ENCODE measurements at regions not wholly inside any gene's neighbourhood (a gene's known extent, or its start where the extent isn't known, plus 50 kb on each side); places are given as distances from the start of the nearest gene placed in this dataset.

DNA sequence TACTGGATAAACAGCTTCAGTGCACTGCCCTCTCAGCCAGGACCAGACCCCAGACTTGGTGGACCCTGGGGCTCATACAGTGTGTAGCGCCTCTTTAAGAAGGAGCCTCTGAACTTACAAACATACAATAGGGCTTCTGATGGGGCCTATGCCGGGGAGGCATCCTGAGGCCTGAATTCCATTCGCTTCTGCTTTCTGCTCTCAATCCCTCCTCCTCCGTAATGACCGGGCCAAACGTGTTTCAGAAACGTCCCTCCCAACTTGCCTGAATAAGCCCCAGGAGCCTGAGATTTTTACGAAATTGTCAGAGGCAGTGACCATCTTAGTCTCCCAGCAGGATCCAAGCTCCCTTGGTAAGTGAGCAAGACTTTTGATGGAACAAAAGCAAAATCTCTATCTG lies 128.1 kb upstream of the BOD1 start:
- DNase-seq, result no peak

- DNase-seq, result no peak
These were observed 128.7 kb upstream of the BOD1 start for GRCh38 chr5:173745123-173745522.

- DNase-seq, result no peak
These were observed 129.1 kb upstream of the BOD1 start for GRCh38 chr5:173745557-173745956.

DNA sequence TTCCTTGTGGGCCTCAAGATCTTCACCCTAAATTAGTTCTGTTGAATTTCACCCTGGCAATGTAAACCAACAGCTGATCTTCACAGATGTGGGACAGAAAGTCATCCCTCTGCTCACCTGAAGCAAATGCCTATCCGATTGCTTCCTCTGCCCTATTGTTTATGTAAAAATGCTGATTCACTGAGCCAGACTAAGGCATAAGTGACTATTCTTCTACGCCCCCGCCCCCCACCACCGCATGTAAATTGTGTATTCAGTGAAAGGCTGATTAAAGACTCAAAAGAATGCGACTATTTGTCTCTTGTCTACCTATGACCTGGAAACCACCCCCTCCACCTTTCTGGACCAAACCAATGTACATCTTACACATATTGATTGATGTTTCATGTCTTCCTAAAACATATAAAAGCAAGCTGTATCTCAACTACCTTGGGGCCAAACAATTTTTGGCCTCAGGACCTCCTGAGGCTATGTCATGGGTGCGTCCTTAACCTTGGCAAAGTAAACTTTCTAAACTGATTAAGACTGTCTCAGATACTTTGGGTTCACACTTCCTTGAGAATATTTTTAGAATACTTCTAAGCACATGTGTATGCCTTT lies 129.7 kb upstream of the BOD1 start:
- DNase-seq, result no peak

- DNase-seq, result no peak
These were observed 131.4 kb upstream of the BOD1 start for GRCh38 chr5:173747876-173748275.

DNA sequence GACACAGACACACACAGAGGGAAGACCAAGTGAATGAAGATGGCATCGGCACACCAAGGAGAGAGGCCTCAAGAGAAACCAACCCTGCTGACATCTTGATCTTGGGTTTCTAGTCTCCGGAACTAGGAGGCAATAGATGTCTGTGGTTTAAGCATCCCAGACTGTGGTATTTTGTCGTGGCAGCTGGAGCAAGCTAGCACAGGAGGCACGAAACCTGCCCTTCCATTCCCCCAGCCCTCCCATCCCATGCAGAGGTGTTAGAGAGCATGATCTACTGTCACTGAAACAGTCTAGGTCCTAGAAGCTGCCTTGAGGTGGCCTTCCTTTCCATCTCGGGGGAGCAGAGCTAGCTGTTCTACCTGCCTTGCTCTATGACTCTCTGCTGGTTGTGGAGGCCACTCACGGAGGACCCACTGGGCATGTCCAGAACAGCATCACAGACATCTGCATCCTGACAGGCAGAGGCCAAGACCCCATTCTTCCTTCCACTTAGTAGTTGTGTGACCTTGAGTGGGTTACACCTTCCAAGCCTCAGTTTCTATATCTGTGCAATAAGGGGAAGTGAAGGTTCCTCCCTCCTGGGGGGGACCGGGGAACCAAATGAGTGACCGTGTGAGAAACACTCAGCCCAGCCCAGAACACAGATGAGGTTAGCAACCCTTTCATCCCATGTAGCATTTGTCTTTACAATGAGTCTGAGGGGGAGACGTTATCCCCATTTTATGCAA lies 134.3 kb upstream of the BOD1 start:
- no peak for DNase-seq

DNA sequence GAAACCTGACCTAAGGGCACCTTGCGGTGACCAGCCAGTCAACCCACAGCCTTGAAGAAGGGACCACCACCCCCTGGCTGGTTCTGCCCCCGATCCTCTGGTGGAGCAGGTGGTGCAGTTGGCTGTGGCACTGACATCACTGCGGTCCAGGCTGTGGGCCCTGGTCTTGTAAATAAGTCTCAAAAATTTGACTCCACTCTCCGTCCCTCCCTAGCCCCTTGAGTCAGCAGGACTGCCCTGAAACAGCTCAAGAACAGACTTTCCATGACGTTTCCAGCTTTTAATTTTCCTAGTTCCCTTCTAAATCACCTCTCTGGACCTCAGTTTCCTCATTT lies 134.8 kb upstream of the BOD1 start:
- DNase-seq, result no peak

- no peak for DNase-seq
These were observed 135.5 kb upstream of the CPEB4 start for GRCh38 chr5:173752653-173753052.

DNA sequence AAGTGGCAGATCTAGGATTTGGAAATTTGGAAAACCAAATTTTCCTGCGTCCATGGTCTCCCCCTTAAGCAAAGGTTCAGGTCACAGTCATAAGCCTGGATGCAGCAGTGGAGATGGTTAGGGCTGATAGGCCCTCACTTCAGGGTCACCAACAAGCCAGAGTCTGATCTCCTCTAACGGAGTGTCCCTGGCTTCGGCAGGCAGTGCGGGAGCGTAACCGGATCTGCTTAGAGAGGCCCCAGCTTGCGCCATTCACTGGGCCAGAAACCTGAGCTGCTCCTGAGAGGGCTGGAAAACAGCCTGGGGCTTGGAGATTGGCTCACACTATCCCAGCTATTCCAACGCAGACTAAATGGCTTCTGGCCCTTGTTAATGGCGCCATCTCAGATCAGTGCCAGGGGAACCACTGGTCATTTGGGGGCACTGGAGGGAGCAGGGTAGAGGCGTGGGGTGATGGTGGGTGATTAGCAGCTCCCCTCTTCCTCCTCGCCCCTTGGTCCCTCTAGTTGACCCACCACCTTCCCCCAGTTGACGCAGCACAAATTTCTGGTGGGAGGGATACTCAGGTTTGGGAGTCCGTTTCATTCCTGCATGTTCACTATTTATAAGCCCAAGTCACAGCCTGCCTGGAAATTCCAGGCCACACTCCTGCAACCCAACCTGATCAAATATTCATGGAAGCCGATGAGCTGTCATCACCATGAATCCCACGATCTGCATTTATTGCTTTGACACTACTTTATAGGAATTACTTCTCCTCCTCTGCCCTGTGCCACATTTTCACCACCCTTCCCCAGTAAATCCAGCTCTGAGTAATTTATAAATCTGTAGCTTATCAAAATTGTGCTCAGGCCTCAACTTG lies 134.6 kb upstream of the CPEB4 start:
- DNase-seq, result no peak

DNA sequence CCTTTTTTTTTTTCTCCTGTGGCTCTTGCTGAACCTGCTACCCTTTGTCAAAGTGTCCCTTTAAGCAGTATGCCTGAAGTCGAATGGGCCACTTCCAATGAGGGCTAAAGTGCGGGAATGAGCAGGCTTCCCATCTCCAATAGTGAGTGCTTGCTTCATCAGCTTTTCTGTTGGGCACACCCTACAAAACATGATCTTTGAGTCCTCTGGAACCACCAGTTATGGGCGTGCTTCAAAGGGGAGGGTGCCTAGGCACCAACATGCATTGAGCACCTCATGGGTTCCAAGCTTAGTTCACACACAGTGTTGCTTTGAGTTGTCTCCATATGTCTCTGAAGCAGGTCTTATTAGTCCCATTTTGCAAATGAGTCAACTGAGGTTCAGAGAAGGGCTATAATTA lies 132.8 kb upstream of the CPEB4 start:
- DNase-seq, result no peak

DNA sequence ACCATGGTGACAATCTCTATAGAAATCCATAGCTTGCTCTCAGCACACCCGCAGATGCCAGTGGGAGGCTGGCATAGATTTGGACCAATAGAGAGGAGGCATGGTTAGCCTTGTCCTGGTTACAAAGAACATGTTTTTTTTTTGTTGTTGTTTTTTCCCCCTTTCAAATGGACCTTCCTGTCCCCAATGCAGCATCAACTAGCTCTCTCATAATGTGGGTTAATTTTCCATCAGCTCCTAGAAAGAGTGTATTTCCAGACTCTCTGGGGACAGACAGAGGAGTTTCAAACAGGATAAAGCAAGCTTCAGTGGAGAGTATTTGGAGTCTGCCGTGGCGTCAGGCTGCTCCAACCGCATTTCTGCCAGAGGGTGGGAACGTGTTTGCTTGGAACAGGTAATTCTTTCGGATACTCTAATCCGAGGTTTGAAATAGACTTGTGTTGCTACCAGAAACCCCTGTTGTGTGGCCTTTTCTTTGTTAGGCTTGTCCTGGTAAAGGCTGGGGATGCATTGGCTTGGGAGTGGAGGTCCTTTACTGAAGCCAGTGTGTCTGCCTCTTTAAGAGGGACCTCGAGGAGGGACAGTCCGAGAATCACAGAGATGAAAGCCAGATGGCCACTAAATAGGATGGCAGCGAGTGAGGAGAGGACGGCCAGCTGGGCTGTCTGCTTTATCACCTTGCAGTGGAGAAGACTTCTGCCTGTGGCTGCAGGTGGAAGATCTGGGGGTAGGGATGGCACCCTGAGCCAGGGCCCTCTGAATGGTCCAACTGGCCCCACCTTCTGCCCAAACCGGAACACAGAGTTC lies 130.5 kb upstream of the CPEB4 start:
- DNase-seq, result no peak

DNA sequence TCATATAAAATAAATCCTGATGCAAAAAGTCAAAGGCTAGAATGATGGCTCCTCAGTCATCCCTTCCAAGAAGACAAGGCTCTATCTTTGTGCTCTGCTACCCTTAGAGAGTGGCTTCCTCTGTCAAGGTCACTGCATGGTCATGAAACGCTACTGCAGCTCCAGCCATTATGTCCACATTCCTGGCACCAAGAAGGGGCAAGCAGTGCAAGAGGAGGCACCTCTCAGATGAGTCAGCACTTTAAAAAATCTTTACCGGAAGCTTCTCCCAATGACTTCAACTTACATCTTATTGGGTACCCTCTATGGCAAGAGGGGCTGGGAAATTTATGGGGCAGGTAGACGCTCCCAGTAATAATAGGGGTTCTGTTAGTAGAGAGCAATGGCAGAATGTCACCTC lies 129.5 kb upstream of the CPEB4 start:
- DNase-seq, result no peak

DNA sequence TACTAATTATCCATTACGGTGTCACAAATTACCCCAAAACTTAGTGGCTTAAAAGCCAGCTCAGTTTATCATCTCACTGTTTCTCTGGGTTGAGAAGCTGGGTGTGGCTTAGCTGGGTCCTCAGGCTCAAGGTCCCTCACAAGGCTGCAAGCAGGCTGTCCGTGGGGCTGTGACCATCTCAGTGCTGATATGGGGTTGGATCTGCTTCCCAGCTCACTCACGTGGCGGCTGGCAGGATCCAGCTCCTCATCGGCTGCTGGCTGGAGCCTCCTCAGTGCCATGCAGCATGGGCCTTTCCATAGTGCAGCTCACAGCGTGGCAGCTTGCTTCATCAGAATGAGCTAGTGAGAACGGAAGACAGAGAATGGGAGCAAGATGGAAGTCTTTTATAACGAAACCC lies 128.5 kb upstream of the CPEB4 start:
- no peak for DNase-seq

DNA sequence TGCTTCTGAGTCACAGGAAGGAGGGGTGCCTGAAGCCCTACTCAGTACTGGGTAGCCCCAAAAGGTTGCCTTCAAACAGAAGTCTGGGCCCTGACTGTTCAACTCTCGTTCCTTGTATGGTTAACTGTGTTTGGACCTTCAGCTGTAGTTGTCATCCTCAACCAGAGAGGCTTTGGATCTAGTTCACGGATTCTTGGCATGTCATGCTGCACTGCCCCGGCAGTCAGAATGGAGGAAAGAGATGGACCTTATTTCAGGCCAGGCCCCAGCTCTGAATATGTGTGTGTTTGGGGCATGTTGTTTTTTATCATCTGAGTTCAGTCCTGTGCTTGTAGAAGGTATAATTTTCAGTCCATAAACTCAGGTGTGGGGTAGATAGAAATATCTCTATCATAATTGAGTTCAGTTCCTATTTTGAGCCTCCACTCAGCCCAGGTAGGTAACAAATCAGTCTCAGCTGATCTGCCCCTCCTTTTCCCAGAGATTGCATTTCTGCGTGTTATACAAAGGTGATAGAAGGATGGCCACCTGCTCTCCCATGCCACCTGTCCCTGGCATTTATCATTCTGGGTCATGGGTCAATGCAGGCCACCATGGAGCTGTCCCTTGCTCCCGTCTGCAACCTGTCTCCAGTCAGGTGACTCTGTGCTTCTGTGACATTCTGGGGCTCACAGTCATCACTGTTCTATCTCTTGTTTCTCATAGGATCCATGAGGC lies 127.5 kb upstream of the CPEB4 start:
- DNase-seq, result no peak

DNA sequence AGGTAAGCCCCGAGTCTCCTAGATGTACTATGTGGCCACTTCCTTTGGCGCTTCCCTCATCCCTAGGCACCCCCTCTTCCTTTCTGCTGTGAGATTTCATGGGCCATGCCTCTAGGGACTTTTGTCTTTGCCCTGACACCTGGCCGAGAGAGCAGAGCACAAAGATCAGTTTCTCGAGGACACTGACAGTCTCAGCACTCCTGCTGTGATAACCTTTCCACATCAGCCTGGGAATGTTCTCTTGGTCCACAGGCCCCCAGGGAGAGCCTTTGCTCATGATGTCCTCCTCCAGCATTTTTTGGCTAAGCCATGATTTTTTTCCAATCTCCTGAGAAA lies 127.0 kb upstream of the CPEB4 start:
- no peak for DNase-seq

GRCh38 chr5:173762045-173762444 lies 126.1 kb upstream of the CPEB4 start:
- DNase-seq, result no peak

DNA sequence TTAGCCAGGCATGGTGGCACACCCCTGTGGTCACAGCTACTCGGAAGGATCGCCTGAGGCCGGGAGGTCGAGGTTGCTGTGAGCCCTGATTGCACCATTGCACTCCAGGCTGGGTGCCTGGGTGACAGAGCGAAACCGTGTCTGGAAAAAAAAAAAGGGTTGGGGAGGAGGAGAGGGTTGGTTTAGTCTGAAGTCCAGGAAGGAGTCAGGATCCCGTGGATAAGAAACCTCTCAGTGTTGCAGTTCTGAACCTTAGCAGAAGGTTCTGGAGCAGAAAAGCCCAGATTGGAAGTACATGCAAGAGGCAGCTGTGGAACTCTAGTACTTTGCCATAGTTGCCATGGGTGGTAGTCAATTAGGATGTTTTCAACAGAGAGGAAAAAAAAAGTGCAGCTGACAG lies 125.2 kb upstream of the CPEB4 start:
- no peak for DNase-seq

DNA sequence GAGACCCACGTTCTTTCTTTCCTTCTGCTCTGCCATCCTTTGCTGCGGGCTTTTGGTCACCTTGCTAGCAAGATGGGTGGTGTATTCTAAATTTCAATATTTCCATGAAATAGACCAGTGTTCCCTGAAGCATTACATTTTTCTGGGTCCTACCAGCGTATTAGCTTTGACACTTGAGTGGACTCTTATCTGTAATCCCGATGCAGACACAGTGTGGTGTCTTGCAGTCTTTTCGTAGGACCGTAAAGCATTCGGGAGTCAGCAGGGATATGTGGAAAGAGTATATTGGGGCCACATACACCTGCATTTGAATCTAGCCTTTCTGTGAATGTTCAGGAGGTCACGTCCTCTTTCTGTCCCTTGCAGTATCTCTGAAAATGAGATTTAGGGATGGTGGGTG lies 124.7 kb upstream of the CPEB4 start:
- no peak for DNase-seq

DNA sequence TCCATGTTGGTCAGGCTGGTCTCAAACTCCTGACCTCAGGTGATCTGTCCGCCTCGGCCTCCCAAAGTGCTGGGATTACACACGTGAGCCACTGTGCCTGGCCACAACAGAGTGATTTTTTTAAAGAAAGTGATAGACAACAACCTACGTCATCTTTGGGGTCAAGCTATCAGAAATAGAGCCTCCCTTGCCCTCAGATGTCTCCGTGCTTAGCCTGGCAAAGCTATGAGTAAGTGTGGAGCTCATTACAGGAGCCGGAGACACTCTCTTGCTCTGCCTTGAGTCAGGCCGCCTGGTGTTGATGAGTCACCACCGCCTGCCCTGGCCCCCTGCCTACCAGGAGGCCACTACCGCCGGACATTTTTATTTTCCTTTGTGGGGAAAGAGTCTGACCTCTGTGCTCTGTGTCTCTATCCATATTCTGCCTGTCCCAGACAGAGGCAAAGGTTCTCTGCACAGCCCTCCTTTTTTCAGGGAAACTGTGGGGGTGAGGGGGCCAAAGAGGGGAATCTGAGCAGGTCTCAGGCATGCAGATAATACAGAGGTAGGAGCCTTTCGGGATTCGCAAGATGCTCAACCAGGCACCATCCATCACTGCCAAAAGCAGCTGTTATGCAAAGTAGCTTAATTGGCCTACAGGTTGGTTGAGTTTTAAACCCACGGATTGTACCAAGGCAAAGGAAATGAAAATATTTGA lies 123.7 kb upstream of the CPEB4 start:
- DNase-seq, result no peak

- DNase-seq, result no peak
These were observed 123.0 kb upstream of the CPEB4 start for GRCh38 chr5:173765029-173765644.

GRCh38 chr5:173765661-173766060 lies 122.5 kb upstream of the CPEB4 start:
- DNase-seq, result no peak
